Keratinocyte (primary cell): ENCODE measurements at regions not wholly inside any gene's neighbourhood (a gene's known extent, or its start where the extent isn't known, plus 50 kb on each side); places are given as distances from the start of the nearest gene placed in this dataset.

ENCODE experiments used
- DNase-seq: peaks from one replicate; pipeline ENCODE4 v3.0.0-alpha.2; 2011; ENCODE audit warnings: low read depth, missing footprints, low spot score
- FAIRE-seq: peaks from 2 replicates; lab custom pipeline; 2011; peaks lifted over from hg19 to GRCh38; lab: Jason Lieb, UNC
- H2AFZ ChIP-seq: 2 replicates; pipeline ENCODE4 v1.6.0; 2012; ENCODE audit warnings: low read length, control low read depth, inconsistent platforms; ENCODE audit not compliant: control insufficient read depth
- H3K27ac ChIP-seq: 2 replicates; pipeline ENCODE4 v1.5.1; 2011; ENCODE audit warnings: low read length; ENCODE audit not compliant: control insufficient read depth, insufficient read depth
- H3K27me3 ChIP-seq: 3 replicates; pipeline ENCODE4 v1.6.0; 2011; ENCODE audit warnings: low read length; ENCODE audit not compliant: control insufficient read depth, insufficient read depth; ENCODE audit errors: extremely low read depth
- H3K36me3 ChIP-seq, 2 experiments: 2 replicates in 1 of 2; 3 replicates in 1 of 2; pipeline ENCODE4 v1.5.1; 2011; ENCODE audit warnings: low read length in 2 of 2, mild to moderate bottlenecking in 1 of 2; ENCODE audit not compliant: control insufficient read depth in 2 of 2, insufficient read depth in 2 of 2; ENCODE audit errors: extremely low read depth in 1 of 2
- H3K4me1 ChIP-seq: 3 replicates; pipeline ENCODE4 v1.5.1; 2011; ENCODE audit warnings: low read length; ENCODE audit not compliant: control insufficient read depth, insufficient read depth; ENCODE audit errors: extremely low read depth
- H3K4me2 ChIP-seq: 3 replicates; pipeline ENCODE4 v1.6.0; 2011; ENCODE audit warnings: low read depth, low read length; ENCODE audit not compliant: control insufficient read depth, insufficient read depth; ENCODE audit errors: extremely low read depth
- H3K4me3 ChIP-seq, 3 experiments: fragments of 200-600 bp in 1 of 3; sonication (generic) in 1 of 3; 2 replicates in 2 of 3; 3 replicates in 1 of 3; pipeline ENCODE4 v1.5.1; 2011 to 2016; ENCODE audit warnings: low read length in 3 of 3, mild to moderate bottlenecking in 3 of 3, control low read depth in 2 of 3, inconsistent platforms in 1 of 3, low read depth in 1 of 3, mixed read lengths in 1 of 3, mixed run types in 1 of 3, moderate library complexity in 1 of 3; ENCODE audit not compliant: control insufficient read depth in 2 of 3, insufficient read depth in 2 of 3; ENCODE audit errors: extremely low read depth in 1 of 3
- H3K79me2 ChIP-seq: 2 replicates; pipeline ENCODE4 v1.6.0; 2012; ENCODE audit warnings: low read length; ENCODE audit not compliant: control insufficient read depth, insufficient read depth
- H3K9ac ChIP-seq: 3 replicates; pipeline ENCODE4 v1.6.0; 2011; ENCODE audit warnings: low read length; ENCODE audit not compliant: control insufficient read depth, insufficient read depth; ENCODE audit errors: extremely low read depth
- H3K9me1 ChIP-seq: 3 replicates; pipeline ENCODE4 v1.6.0; 2011; ENCODE audit warnings: low read length; ENCODE audit not compliant: control insufficient read depth, insufficient read depth; ENCODE audit errors: extremely low read depth
- H3K9me3 ChIP-seq: 2 replicates; pipeline ENCODE4 v1.5.1; 2012; ENCODE audit warnings: low read depth, low read length; ENCODE audit not compliant: control insufficient read depth
- H4K20me1 ChIP-seq: 3 replicates; pipeline ENCODE4 v1.6.0; 2011; ENCODE audit warnings: low read length; ENCODE audit not compliant: control insufficient read depth, insufficient read depth; ENCODE audit errors: extremely low read depth
- CTCF ChIP-seq, 3 experiments: IDR thresholded peaks in 1 of 3; conservative IDR thresholded peaks in 1 of 3; optimal IDR thresholded peaks in 1 of 3; 2 replicates in 2 of 3; 3 replicates in 1 of 3; pipeline versions ENCODE3 to v1.5.1; 2011; ENCODE audit warnings: low read length in 3 of 3, mild to moderate bottlenecking in 3 of 3, moderate library complexity in 2 of 3, control low read depth in 1 of 3, inconsistent platforms in 1 of 3; ENCODE audit not compliant: insufficient read depth in 2 of 3; ENCODE audit errors: extremely low read depth in 1 of 3
- EZH2 ChIP-seq: IDR thresholded peaks from one replicate; pipeline ENCODE4 v1.6.1; 2012; ENCODE audit warnings: inconsistent platforms, mild to moderate bottlenecking, low read length, moderate library complexity
- dilution Hi-C: fragments of 300-500 bp; cut with MboI; formaldehyde crosslinking; loops from one replicate; pipeline ENCODE4 v1.7.0; 2020; ENCODE audit warnings: low sequenced_read_pairs; ENCODE audit not compliant: extremely low pct_ligation_motif_present

GRCh38 chr2:236862961-236863728 is 222.5 kb upstream of the COPS8 start:
- Histone ChIP-seq H3K9me1 (no peaks in the 10 kb centered on the region), H3K27ac (peak overlapping the region; percentile 46), H3K4me2 (no peak overlapping the region), H3K79me2 (no peaks in the 10 kb centered on the region), H3K9me3 (no peaks in the 10 kb centered on the region), H3K27me3 (no peaks in the 10 kb centered on the region), H4K20me1 (no peaks in the 10 kb centered on the region), H2AFZ (no peak overlapping the region), H3K4me1 (peaks cover 22% of the 10 kb centered on the region), H3K36me3 (no peaks in the 10 kb centered on the region), H3K9ac (peak overlapping the region; percentile 10), H3K4me3 (no peak overlapping the region)
- DNase-seq (peak; percentile 26), FAIRE-seq (peak; percentile 94)
- no peak for TF ChIP-seq EZH2
- TF ChIP-seq CTCF (optimal IDR thresholded peaks at IDR 0.05 in 1 of 3, IDR thresholded peaks at IDR 0.05 in 1 of 3, conservative IDR thresholded peaks at IDR 0.05 in 1 of 3; ENCODE audit: extremely low read depth in 1 of 3, insufficient read depth in 2 of 3, low read length in 3 of 3): no peak
- dilution Hi-C loops: no loop called here

- Histone ChIP-seq H3K36me3 (no peaks in the 10 kb centered on the region), H3K27ac (peak overlapping the region; percentile 46), H3K79me2 (no peaks in the 10 kb centered on the region), H3K9ac (no peak overlapping the region), H3K9me3 (no peaks in the 10 kb centered on the region), H3K4me3 (no peak overlapping the region), H4K20me1 (no peaks in the 10 kb centered on the region), H3K27me3 (no peaks in the 10 kb centered on the region), H3K9me1 (no peaks in the 10 kb centered on the region), H3K4me2 (no peak overlapping the region), H2AFZ (no peak overlapping the region), H3K4me1 (peaks cover 22% of the 10 kb centered on the region)
- no peak for DNase-seq
- no peak for FAIRE-seq
- TF ChIP-seq CTCF (optimal IDR thresholded peaks at IDR 0.05 in 1 of 3, IDR thresholded peaks at IDR 0.05 in 1 of 3, conservative IDR thresholded peaks at IDR 0.05 in 1 of 3; ENCODE audit: extremely low read depth in 1 of 3, insufficient read depth in 2 of 3, low read length in 3 of 3) (no peak), EZH2 (no peak)
- dilution Hi-C loops: no loop called here
These were observed 222.0 kb upstream of the COPS8 start for GRCh38 chr2:236863729-236864126.
